Stimulated activated CD4-positive, alpha-beta T cell treated with anti-CD3 and anti-CD28 coated beads, TNF-alpha, amount 100 ng/mL, for 48 hours (primary cell): ENCODE measurements at regions not wholly inside any gene's neighbourhood (a gene's known extent, or its start where the extent isn't known, plus 50 kb on each side); places are given as distances from the start of the nearest gene placed in this dataset.
"Not testable (repeated sequence)": the region's sequence is repeated elsewhere in the genome, so short reads cannot be mapped to it uniquely, and the experiment has no call there.

Experiments used
- DNase-seq, 3 donors: peaks; one replicate each; pipeline ENCODE4 v3.0.0-alpha.2; 2020; ENCODE audit warnings: low read depth in 3 of 3

DNA sequence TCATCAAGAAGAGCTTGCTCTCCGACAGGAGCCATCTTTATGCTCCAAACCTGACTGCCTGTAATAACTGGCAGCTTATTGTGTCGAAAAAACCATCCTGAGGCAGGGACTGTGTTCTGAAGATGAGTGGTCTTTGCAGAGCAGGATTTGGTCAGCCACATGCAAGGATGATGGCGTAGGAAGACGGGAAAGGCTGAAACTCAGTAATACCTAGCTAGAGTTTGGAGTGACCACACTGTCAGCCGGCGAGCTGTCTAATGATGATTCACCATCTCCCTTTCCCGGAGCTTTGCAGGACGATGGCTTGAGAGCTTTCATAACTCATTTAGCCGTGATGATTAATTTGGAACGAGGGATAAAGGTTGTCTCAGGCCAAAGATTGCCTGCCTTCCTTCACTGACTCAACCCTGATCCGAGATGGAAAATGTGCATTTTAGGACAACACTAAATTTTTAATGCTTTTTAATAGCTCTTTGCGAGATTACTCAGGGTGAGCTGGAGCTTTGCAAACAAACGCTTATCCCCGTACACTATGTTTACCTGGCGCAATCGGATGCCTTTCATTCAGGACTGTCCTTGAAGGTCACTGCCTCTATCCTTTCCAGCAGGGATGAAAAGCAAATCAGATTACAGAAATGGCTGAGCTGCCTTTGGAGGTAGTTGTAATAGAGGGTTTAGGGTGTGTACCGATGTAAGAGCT lies 288.5 kb downstream of the ASMT start:
- no peak for DNase-seq

DNA sequence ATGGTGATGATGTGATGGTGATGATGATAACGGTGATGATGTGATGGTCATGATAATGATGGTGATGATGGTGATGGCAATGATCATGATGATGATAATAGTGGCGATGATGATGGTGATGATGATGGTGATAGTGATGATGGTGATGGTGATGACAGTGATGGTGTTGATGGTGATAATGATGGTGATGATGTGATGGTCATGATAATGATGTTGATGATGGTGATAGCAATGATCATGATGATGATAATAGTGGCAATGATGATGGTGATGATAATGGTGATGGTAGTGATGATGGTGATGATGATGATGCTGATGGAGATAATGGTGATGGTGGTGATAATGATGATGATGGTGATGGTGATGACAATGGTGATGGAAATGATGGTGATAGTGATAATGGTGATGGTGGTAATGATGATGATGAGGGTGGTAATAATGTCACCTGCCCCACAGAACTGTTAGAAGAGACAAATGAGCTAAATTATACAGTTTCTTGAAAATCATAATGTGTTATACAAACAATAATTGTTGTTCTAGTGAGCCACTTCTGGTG lies 289.9 kb downstream of the ASMT start:
- no peak for DNase-seq

DNA sequence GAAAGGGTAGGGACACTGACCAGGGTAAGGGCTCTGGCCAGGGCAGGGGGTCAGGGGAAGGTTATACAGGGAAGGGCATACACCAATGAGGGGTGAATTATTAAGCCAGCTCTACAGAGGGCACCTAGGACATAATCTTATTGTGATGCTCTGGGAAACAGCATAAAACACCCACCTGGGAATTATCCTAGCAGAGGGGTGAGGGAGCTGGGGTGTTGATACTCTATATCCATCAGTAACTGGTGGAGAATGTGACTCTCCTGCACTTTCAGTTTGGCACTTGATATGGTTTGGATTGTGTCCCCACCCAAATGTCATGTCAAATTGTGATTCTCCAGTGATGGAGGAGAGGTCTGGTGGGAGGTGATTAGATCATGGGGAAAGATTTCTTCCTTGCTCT lies 291.2 kb downstream of the ASMT start:
- no peak for DNase-seq

DNA sequence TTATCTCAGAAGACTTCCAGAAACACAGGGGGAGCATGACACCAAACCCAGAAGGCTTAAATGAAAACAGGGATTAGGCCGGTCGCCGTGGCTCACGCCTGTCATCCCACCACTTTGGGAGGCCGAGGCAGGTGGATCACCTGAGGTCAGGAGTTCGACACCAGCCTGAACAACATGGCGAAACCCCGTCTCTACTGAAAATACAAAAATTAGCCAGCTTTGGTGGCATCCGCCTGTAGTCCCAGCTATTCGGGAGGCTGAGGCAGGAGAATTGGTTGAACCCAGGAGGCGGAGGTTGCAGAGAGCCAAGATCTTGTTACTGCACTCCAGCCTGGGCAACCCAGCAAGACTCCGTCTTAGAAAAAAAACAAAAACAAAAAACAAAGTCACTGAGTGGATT lies 294.1 kb downstream of the ASMT start:
- DNase-seq = not testable (repeated sequence)

DNA sequence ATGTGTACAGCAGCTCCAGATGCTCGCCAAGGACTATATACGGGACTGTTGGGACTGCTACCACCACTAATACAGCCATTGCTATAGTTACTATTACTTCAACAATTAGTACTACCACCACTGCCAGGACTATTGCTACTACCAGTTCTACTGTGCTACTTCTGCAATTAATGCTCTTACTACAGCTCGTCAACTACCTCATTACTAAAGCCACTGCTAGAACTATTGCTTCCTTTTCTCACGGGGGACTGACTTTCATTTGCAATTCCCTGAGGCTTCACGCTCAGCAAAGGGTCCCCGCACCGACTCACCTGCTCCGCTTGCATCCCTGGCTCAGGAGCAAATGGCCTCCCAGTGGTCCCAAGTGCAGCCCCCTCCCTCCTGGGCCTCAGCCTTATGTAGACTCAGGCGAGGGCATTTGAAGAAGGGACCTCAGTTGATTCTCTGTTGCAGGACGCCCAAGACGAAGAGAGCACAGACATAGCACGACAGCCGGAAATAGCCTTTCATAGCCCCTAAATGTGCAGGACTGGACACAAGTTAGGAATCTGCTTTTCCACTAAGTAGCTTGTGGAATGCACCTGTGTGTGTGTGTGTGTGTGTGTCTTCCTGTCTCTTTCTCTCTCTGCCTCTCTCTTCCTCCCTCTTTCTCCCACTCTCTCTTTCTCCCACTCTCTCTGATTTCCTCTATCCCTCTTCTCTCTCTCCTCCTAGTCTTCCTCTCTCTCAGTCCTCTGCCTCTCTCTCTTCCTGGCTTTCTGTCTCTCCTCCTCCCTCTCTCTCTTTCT lies 294.8 kb downstream of the ASMT start:
- no peak for DNase-seq

DNA sequence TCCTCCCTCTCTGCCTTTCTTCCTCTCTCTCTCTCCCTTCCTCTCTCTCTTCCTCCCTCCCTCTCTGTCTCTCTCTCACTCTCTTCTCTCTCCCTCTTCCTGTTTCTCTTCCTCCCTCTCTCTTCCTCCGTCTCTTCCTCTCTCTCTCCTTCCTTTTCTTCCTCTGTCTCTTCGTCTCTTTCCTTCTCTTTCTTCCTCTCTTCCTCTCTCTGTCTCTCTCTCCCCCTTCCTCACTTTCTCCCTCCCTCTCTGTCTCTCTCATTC lies 295.3 kb downstream of the ASMT start:
- DNase-seq = no peak

DNA sequence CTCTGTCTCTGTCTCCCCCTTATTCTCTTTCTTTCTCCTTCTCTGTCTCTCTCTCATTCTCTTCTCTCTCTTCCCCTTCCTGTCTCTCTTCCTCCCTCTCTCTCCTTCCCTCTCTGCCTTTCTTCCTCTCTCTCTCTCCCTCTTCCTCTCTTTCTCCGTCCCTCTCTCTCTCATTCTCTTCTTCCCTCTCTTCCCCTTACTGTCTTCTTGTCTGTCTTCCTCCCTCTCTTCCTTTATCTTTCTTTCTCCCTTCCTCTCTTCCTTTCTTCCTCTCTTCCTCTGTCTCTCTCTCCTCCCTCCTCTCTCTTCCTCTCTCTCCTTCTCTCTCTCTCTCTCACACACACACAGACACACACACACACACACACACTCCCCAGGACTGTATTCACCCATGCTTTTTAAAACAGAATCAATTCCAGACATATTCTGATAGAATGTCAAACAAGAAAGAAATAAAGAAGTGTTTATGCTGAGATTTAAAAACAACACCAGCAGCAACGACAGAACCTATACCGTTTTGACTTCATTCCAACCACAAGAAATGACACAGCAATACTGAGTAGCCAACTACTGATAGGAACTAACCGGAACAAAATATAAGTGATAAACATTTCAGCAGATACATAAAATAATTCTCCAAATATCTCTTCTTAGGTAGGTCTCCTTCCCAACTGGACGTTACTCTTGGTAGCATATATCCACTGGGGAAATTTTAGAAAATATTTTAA lies 296.7 kb downstream of the ASMT start:
- no peak for DNase-seq

DNA sequence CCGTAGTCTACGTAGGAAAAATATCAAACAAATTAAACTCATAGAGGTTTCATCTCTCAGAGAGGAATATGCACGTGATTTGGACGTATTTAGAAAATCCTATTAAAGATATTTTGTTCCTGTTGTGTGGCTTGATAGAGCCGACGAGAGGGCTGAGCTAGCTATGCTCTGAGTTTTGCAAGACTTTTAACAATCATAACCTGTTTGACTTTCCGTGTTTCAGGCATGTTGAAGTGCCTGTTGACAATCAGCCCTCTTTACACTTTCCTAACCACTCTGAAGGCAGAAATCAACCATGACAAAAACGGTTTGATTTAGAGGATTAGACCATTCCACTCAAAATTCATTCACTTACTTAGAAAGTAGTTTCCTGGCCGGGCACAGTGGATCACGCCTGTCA lies 297.3 kb downstream of the ASMT start:
- no peak for DNase-seq

DNA sequence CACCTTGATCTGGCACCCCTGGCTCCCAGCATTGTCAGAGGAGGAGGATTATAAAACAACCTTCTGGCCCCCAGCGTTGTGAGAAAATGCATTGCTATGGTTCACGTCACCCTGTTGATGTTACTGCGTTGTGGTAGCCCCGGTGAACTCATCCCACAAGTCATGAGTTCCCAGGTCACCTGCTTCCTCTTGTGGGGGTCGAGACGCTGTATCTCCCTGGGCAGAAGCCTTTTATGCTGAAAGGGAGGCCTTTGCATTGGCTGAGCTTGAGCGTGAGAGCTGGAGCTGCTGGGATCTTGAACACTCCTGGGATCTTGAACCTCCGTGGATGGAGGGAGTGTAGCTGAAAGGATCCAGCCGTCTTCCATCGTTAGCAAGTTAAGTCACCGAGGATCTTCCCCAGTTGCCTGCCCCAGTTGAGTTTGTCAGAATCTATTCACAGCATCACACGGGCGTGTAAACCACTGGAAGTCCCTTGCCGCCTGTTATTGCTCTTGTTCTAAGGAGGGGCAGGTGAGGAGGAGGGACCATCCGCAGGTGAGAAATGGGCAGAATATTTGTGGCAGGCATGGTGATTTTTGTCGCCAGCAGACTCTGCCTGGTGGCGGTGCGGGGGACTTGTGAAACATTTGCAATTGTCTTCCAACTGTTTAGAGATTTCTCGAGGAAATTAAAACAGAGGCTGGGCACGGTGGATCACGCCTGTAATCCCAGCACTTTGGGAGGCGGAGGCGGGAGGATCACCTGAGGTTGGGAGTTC lies 299.9 kb downstream of the ASMT start:
- no peak for DNase-seq

DNA sequence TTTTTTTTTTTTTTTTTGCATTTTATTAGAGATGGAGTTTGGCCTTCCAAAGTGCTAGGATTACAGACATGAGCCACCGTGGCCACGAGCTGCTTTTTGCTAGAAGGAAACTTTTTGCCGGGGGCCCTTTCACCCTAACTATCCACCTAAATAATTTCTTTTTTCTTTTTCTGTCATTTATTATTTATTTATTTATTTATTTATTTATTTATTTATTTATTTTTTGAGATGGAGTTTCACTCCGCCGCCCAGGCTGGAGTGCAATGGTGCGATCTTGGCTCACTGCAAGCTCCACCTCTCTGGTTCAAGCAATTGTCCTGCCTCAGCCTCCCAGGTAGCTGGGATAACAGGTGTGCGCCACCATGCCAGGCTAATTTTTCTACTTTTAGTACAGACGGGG lies 303.9 kb downstream of the ASMT start:
- no peak for DNase-seq

DNA sequence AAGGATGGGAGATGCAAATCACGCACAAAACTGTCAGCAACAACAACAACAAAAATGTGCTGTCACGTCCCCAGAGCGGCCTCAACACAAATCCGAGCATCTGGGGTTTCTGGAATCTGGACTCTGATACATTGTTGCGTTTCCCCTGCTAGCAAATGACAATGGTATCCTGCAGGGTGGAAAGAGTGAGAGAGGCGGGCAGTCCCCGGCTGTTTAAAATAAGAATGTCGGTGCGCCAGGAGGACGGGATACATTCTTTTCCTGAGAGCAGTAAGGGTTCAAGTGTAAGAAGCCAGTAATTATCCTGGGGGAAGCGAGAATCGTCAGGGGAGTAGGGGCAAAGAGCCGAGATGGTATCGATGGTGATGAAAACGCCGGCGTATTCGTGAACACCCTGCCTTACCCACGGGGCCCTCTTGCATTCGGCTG lies 310.2 kb downstream of the ASMT start:
- no peak for DNase-seq

DNA sequence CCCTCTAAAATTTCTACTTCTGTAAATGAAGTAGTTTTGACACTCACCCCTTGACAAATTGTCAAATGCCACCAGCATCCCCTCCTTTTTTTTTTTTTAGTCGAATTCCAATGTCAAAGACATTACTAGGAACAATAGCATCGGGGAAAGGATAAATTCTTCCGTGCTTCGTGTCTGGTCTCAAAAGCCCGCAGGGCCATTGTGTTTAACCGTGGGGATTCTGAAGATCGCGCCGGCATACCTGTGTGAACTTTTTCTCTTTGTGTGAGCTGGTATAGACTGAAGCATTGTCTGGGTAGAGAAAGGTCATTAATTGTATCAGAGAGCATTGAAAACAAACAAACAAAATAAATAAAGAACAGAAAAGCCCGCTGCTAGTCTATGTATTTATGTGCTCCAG lies 313.9 kb downstream of the ASMT start:
- DNase-seq = no peak

DNA sequence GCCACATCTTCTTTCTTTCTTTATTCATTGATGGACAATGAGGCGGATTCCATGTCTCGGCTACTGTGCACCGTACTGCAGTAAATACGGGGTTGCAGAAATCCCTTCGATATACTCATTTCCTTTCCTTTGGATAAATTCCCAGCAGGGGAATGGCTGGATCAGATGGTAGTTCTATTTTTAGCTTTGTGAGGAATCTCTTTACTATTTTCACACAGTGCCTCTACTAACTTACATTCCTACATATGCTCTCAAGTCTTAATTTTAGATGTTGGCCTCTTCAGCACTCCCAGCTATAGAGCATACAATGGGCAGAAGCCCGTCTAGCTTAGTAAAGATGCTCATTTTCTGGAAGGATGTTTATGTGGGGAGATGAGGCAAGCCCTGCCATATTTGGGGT lies 317.4 kb downstream of the ASMT start:
- no peak for DNase-seq

DNA sequence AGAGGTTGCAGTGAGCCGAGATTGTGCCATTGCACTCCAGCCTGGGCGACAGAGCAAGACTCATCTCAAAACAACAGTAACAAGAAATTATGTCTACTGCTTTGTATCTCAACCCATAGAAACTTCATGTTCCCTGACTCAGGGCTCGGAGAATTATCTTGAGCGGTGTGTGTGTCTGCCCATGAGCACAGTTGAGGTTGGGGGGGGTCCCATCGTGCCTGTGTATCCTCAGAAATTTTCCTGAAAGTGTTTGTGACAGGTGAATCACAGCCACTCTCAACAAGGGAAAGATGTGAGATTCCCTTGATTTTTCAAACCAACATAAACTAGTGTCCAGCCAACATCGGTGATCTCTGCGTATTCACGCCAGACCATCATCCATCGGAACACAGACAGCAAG lies 319.1 kb downstream of the ASMT start:
- no peak for DNase-seq

DNA sequence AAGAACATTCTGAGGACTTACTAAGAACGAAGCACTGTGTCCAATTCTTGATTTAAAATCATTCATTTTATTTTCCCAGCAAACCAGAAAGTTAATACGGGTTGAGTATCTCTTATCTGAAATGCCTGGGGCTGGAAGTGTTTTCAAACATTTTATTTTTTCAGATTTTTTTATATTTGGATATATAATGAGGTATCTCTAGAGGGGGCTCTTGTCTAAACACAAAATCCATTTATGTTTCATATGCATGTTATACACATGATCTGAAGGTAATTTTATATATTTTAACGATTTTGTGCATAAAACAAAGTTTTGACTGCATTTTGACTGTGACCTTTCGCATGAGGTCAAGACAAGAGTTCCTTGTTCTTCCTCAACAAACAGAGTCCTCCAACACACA lies 320.9 kb downstream of the ASMT start:
- no peak for DNase-seq

DNA sequence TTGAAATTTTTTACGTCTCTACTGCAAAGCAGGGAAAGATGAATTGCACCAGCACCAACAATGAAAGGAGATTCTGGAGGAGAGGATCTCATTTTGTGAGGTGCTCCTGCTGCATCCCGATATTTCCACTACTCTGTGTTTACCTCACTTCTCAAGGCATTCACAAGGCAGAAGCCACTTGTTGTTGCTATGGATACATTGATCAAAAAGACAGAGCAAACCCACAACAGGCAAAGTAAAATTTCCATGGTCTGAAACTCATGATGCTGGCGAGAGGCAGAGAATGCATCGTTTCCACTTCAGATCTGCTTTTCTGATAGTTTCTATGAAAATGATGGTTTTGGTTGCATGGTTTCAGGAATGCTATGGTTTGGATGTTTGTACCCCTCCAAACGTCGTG lies 323.3 kb downstream of the ASMT start:
- DNase-seq = no peak

DNA sequence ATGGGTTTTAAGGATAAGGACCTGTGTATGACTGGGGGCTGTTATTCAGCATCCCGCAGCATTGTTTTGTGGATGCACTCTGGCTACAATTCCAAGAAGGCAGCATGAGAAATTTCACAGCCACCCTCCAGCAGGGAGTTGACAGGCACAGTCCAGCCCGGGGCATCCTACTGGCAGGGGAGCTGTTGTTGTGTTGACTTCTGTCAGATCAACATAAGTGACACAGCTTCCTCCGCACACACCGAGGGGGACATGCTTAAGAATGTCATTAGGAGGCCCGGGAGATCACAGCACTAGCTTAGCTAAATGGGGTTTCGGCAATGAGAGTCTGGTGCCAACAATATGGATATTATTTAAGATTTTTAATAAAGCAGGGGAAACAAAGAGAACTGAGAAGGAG lies 326.5 kb downstream of the ASMT start:
- DNase-seq = no peak

DNA sequence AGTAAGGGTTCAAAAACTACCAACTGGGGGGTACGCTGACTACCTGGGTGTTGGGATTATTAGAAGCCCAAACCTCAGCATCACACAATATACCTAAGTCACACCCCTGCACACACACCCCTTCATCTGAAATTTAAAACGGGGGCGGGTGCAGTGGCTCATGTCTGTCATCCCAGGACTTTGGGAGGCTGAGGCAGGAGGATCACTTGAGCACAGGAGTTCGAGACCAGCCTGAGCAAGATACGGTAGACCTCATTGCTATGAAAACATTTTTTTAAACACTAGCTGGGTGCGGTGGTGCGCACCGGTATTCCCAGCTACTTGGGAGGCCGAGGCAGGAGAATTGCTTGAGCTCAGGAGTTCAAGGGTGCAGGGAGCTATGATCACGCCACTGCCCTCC lies 331.0 kb downstream of the ASMT start:
- no peak for DNase-seq

DNA sequence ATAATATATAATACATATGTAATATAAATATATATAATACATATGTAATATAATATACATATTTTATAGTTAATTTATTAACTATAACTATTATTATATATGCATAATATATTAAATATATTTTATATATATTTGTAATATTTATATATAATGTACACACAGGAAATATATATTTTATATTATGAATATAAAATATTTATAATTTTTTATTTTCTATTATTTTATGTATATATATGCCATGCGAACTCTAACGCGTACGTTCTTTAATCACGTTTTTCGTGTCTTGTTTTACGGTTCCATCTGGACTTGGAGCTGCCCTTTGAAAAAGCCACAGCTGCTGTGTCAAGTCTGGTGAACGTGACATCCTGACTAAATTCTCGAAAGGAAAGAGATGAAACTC lies 332.1 kb downstream of the ASMT start:
- no peak for DNase-seq
